ENCODE measurements at regions not wholly inside any gene's neighbourhood (a gene's known extent, or its start where the extent isn't known, plus 50 kb on each side); places are given as distances from the start of the nearest gene placed in this dataset.

DNA sequence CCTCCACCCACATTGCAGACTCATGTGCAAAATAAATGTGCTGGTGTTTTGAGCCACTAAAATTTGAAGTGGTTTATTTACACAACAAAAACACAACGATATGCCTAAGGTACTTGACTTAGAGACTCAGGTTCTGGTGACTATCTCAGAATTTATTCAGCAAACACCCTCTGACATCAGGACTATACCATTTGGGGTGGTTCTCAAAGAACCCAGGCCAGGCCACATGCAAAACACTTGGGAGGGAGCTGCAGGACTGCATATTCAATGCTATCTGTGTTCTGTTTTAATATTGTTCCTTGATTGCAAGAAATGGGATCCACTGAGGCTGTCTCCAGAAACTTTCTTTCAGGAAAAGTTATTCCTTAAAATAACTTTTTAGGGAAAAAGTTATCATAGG lies 91.6 kb downstream of the LINC00237 start:
- no peaks in the 10 kb centered on the region for H3K36me3 ChIP-seq (ENCODE audit: control insufficient read depth, insufficient read depth, low read length)
- no peaks in the 10 kb centered on the region for H3K27me3 ChIP-seq (ENCODE audit: control insufficient read depth, insufficient read depth, low read length)
- TF ChIP-seq, protein P1, sequence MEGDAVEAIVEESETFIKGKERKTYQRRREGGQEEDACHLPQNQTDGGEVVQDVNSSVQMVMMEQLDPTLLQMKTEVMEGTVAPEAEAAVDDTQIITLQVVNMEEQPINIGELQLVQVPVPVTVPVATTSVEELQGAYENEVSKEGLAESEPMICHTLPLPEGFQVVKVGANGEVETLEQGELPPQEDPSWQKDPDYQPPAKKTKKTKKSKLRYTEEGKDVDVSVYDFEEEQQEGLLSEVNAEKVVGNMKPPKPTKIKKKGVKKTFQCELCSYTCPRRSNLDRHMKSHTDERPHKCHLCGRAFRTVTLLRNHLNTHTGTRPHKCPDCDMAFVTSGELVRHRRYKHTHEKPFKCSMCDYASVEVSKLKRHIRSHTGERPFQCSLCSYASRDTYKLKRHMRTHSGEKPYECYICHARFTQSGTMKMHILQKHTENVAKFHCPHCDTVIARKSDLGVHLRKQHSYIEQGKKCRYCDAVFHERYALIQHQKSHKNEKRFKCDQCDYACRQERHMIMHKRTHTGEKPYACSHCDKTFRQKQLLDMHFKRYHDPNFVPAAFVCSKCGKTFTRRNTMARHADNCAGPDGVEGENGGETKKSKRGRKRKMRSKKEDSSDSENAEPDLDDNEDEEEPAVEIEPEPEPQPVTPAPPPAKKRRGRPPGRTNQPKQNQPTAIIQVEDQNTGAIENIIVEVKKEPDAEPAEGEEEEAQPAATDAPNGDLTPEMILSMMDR (IDR thresholded peaks at IDR 0.05; ENCODE audit: insufficient read depth, low read length, severe bottlenecking): no peak
- no peak for FAIRE-seq
- no peak overlapping the region for H3K4me3 ChIP-seq (ENCODE audit: low read depth, low read length)
- no peak for DNase-seq (ENCODE audit: low read depth)

GRCh38 chr20:21008951-21009350 lies 97.2 kb downstream of the LINC00237 start:
- DNase-seq (ENCODE audit: low read depth) (no peak), FAIRE-seq (no peak)
- TF ChIP-seq, protein P1 (IDR thresholded peaks at IDR 0.05; ENCODE audit: insufficient read depth, low read length, severe bottlenecking): no peak
- Histone ChIP-seq H3K36me3 (ENCODE audit: control insufficient read depth, insufficient read depth, low read length) (no peaks in the 10 kb centered on the region), H3K4me3 (ENCODE audit: low read depth, low read length) (no peak overlapping the region), H3K27me3 (ENCODE audit: control insufficient read depth, insufficient read depth, low read length) (no peaks in the 10 kb centered on the region)

DNA sequence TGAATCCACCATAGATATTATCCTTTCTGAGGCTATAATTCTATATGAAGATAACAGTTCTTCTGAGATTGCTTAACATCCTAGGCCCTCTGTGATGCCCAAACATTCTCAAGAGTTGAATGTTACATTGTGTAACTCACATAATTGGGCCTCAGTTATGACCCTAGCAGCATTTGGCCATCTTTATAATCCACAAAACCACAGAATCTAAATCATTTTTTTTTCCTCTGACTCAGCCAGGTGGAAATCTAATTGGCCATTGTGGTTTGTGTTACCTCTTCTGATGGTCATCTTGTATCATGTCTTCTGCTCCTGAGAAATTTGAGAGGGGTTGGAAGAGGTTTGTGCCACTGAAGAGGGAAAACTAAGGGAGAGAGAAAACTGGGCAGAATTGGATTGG lies 99.5 kb downstream of the LINC00237 start:
- no peak for DNase-seq (ENCODE audit: low read depth)

DNA sequence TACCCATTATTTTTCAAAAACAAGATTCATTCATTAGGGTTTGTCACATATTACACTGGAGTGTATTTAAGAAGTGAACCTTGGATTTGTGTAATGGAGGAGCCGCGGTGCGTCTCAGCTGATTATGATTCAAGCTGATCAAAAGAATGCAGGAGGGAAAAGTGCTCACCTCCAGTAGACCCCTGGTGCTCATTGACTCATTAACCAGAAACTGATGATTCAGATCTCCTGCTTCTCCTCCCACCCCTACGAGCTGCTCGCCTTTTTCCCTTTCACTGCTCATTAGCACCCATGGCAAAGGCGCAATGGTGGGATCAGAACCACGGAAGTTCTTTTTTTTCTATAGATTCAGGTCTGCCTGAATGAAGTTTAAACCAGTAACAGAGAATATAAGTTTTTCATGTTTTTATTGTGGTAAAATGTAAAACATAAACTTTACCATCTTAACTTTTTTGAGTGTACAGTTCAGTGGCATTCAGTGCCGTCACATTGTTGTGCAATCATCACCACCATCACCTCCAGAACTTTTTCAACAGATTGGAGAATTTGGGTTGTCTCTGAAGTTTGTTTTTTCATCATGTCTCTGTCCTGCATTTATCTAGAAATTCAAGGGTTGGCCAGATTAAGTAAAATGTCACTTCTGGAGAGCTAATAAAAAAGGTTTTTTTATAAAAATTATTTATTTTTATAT lies 101.6 kb downstream of the LINC00237 start:
- H3K27me3 ChIP-seq (ENCODE audit: control insufficient read depth, insufficient read depth, low read length): no peaks in the 10 kb centered on the region
- H3K4me3 ChIP-seq (ENCODE audit: low read depth, low read length): no peak overlapping the region
- H3K36me3 ChIP-seq (ENCODE audit: control insufficient read depth, insufficient read depth, low read length): no peaks in the 10 kb centered on the region
- DNase-seq (ENCODE audit: low read depth) (no peak), FAIRE-seq (no peak)
- TF ChIP-seq, protein P1 (IDR thresholded peaks at IDR 0.05; ENCODE audit: insufficient read depth, low read length, severe bottlenecking): no peak

More for the DNA sequence above, 99.5 kb downstream of the LINC00237 start:
- no peak for FAIRE-seq
- H3K4me3 ChIP-seq (ENCODE audit: low read depth, low read length): no peak overlapping the region
- TF ChIP-seq, protein P1 (IDR thresholded peaks at IDR 0.05; ENCODE audit: insufficient read depth, low read length, severe bottlenecking): no peak
- no peaks in the 10 kb centered on the region for H3K27me3 ChIP-seq (ENCODE audit: control insufficient read depth, insufficient read depth, low read length)
- H3K36me3 ChIP-seq (ENCODE audit: control insufficient read depth, insufficient read depth, low read length): no peaks in the 10 kb centered on the region

DNA sequence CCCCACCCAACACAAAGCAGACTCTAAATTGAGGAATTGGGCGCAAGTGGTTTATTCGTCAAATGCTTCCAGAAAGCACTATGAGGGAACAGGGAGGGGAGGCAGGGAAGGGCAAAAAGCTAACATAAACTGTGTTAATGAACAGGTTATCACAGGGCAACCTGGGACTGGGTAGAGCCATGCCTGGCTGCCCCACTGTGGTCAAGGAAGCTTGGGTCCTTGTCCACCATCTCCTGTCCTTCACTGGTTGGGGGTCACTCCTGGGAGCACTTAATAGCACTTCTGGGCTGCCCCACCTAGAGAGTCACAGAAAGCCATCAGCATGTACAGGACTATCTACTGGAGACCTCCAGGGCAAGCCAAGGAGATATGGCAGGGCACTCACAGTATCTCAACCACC lies 102.3 kb downstream of the LINC00237 start:
- Histone ChIP-seq H3K4me3 (ENCODE audit: low read depth, low read length) (no peak overlapping the region), H3K36me3 (ENCODE audit: control insufficient read depth, insufficient read depth, low read length) (no peaks in the 10 kb centered on the region), H3K27me3 (ENCODE audit: control insufficient read depth, insufficient read depth, low read length) (no peaks in the 10 kb centered on the region)
- FAIRE-seq (no peak), DNase-seq (ENCODE audit: low read depth) (no peak)
- TF ChIP-seq, protein P1 (IDR thresholded peaks at IDR 0.05; ENCODE audit: insufficient read depth, low read length, severe bottlenecking): no peak

DNA sequence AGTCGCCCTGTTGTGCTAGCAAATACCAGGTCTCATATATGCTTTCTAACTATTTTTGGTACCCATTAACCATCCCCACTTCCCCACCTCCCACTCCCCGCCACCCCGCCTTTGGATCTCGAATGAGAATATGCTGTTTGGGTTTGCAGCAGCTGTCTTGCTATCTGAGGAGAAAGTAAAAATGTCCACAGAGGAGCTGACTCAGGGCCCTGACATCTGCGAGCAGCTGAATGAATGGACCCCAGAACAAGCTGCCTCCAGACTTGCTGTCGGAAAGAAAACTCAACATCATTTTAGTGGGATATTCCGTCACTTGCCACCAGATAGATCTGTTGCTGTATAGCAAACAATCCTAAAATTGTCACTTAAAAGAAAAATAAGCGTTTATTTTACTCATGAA lies 103.7 kb downstream of the LINC00237 start:
- H3K36me3 ChIP-seq (ENCODE audit: control insufficient read depth, insufficient read depth, low read length): no peaks in the 10 kb centered on the region
- H3K27me3 ChIP-seq (ENCODE audit: control insufficient read depth, insufficient read depth, low read length): no peaks in the 10 kb centered on the region
- TF ChIP-seq, protein P1 (IDR thresholded peaks at IDR 0.05; ENCODE audit: insufficient read depth, low read length, severe bottlenecking): no peak
- FAIRE-seq (no peak), DNase-seq (ENCODE audit: low read depth) (no peak)
- no peak overlapping the region for H3K4me3 ChIP-seq (ENCODE audit: low read depth, low read length)
